Natural killer cell (primary cell): ENCODE measurements at regions not wholly inside any gene's neighbourhood (a gene's known extent, or its start where the extent isn't known, plus 50 kb on each side); places are given as distances from the start of the nearest gene placed in this dataset.

Experiments used
- ATAC-seq, 3 donors: fragments of 150-1000 bp in 2 of 3; fragments of 200-7000 bp in 1 of 3; cut with Tn5 transposase; 1 replicate in 1 of 3; 2 replicates in 2 of 3; pipeline ENCODE4 v1.10.0; 2021; ENCODE audit warnings: mild to moderate bottlenecking in 2 of 3, moderate library complexity in 2 of 3
- DNase-seq, 2 donors: peaks; one replicate each; pipeline versions ENCODE4 v3.0.0 to v3.0.0-alpha.2; 2013 to 2021; ENCODE audit warnings: mixed read lengths in 1 of 2
- H3K27ac ChIP-seq: one replicate; pipeline ENCODE4 v1.5.1; 2013; ENCODE audit warnings: mild to moderate bottlenecking, low read length
- H3K27me3 ChIP-seq: one replicate; pipeline ENCODE4 v1.6.1; 2013; ENCODE audit warnings: low read length; ENCODE audit not compliant: control insufficient read depth, insufficient read depth
- H3K36me3 ChIP-seq: one replicate; pipeline ENCODE4 v1.6.1; 2013; ENCODE audit warnings: low read length; ENCODE audit not compliant: control insufficient read depth, insufficient read depth
- H3K4me1 ChIP-seq: one replicate; pipeline ENCODE4 v1.6.1; 2013; ENCODE audit warnings: low read length; ENCODE audit not compliant: control insufficient read depth, insufficient read depth
- H3K4me3 ChIP-seq: one replicate; pipeline ENCODE4 v1.5.1; 2013; ENCODE audit warnings: low read length
- H3K9me3 ChIP-seq: one replicate; pipeline ENCODE4 v1.6.1; 2013; ENCODE audit warnings: low read length; ENCODE audit not compliant: control insufficient read depth, insufficient read depth
- H3K27ac Mint-ChIP-seq, 2 donors: one replicate each; pipeline ENCODE4 v1.8.0; 2022; ENCODE audit warnings: mild to moderate bottlenecking in 2 of 2, mixed read lengths in 2 of 2, moderate library complexity in 1 of 2
- H3K27me3 Mint-ChIP-seq, 2 donors: one replicate each; pipeline ENCODE4 v1.8.0; 2022; ENCODE audit warnings: low read depth in 2 of 2, mixed read lengths in 2 of 2
- H3K36me3 Mint-ChIP-seq: one replicate; pipeline ENCODE4 v1.8.0; 2022; ENCODE audit warnings: mixed read lengths
- H3K4me1 Mint-ChIP-seq, 2 donors: one replicate each; pipeline ENCODE4 v1.8.0; 2022; ENCODE audit warnings: mixed read lengths in 2 of 2
- H3K4me3 Mint-ChIP-seq: one replicate; pipeline ENCODE4 v1.8.0; 2022; ENCODE audit warnings: mild to moderate bottlenecking, moderate library complexity, mixed read lengths
- H3K9me3 Mint-ChIP-seq, 2 donors: one replicate each; pipeline ENCODE4 v1.8.0; 2022; ENCODE audit warnings: mixed read lengths in 2 of 2
- WGBS: methylation state at CpG from one replicate; pipeline ENCODE4 v1.1.7; 2013; ENCODE audit warnings: missing lambda C conversion rate; ENCODE audit not compliant: insufficient coverage; 5-methylcytosine and 5-hydroxymethylcytosine counted together
- intact Hi-C: fragments of 100-400 bp; cut with micrococcal nuclease; formaldehyde crosslinking; loops from one replicate; pipeline ENCODE4 v1.14.2; 2022
- TF ChIP-seq, protein P1 (sequence below): fragments of 200-600 bp; IDR thresholded peaks from one replicate; pipeline ENCODE4 v1.8.0; 2022; ENCODE audit warnings: antibody characterized with exemption

DNA sequence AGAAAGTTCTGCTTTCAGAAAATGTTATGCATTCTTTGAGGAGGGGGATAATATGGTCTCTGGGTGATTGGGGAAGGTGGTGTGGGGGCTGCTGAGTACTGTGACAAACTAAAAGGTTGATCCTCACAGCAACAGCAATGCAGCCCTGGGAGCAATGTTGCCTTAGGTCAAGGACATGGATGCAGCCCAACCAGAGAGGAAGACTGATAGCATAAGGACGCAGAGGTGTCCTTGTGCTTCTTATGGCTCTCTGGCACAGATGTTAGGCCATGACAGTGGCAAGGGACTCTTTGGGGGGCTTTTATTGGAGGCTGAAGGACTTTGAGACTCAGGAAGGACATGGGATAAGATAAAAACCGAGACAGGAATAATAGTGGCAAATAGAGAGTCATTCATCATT, 186.2 kb upstream of the PHACTR1 start:
- Histone ChIP-seq H3K27me3 (no peaks in the 10 kb centered on the region), H3K36me3 (no peaks in the 10 kb centered on the region), H3K4me3 (no peak overlapping the region), H3K27ac (no peak overlapping the region), H3K4me1 (no peaks in the 10 kb centered on the region), H3K9me3 (no peaks in the 10 kb centered on the region)
- H3K4me3 Mint-ChIP-seq: no peak overlapping the region
- ATAC-seq: no peak
- H3K27ac Mint-ChIP-seq: no peak overlapping the region
- H3K4me1 Mint-ChIP-seq: no peaks in the 10 kb centered on the region
- TF ChIP-seq, protein P1, sequence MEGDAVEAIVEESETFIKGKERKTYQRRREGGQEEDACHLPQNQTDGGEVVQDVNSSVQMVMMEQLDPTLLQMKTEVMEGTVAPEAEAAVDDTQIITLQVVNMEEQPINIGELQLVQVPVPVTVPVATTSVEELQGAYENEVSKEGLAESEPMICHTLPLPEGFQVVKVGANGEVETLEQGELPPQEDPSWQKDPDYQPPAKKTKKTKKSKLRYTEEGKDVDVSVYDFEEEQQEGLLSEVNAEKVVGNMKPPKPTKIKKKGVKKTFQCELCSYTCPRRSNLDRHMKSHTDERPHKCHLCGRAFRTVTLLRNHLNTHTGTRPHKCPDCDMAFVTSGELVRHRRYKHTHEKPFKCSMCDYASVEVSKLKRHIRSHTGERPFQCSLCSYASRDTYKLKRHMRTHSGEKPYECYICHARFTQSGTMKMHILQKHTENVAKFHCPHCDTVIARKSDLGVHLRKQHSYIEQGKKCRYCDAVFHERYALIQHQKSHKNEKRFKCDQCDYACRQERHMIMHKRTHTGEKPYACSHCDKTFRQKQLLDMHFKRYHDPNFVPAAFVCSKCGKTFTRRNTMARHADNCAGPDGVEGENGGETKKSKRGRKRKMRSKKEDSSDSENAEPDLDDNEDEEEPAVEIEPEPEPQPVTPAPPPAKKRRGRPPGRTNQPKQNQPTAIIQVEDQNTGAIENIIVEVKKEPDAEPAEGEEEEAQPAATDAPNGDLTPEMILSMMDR: no peak
- 63% methylated on average over 2 of the region's 2 CpGs for WGBS
- peaks cover 0 to 2% of the 10 kb centered on the region in 2 donors for H3K9me3 Mint-ChIP-seq
- DNase-seq: no peak
- no peaks in the 10 kb centered on the region for H3K36me3 Mint-ChIP-seq
- H3K27me3 Mint-ChIP-seq: peaks cover 0 to 11% of the 10 kb centered on the region in 2 donors
- intact Hi-C loops: no loop called here

DNA sequence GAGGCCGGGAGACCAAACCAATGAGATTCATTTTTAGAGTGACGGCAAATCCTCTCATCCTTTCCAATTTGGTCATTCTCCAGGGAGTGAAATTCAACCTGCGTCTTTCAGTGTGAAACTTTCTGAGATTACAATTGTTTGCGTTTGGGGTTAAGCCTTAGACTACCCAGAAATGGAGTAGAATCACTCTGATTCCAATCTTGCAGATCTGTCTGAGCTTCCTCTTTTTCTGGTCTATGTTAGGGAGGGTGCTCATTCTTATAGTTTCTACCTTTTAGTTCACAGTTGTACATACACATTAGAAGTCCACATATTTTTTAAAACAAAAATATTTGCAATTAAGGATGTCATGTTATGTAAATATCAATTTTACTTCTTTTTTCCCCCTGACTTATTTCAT, 183.0 kb upstream of the PHACTR1 start:
- Mint-ChIP-seq H3K27me3 (peaks cover 0 to 11% of the 10 kb centered on the region in 2 donors), H3K36me3 (no peaks in the 10 kb centered on the region), H3K4me3 (no peak overlapping the region), H3K4me1 (no peaks in the 10 kb centered on the region), H3K9me3 (peaks cover 0 to 2% of the 10 kb centered on the region in 2 donors), H3K27ac (no peak overlapping the region)
- Histone ChIP-seq H3K27me3 (no peaks in the 10 kb centered on the region), H3K36me3 (no peaks in the 10 kb centered on the region), H3K4me1 (no peaks in the 10 kb centered on the region), H3K27ac (no peak overlapping the region), H3K9me3 (no peaks in the 10 kb centered on the region), H3K4me3 (no peak overlapping the region)
- 64% methylated on average over 4 of the region's 4 CpGs for WGBS
- intact Hi-C loops: no loop called here
- DNase-seq (no peak), ATAC-seq (no peak)
- TF ChIP-seq, protein P1: no peak

DNA sequence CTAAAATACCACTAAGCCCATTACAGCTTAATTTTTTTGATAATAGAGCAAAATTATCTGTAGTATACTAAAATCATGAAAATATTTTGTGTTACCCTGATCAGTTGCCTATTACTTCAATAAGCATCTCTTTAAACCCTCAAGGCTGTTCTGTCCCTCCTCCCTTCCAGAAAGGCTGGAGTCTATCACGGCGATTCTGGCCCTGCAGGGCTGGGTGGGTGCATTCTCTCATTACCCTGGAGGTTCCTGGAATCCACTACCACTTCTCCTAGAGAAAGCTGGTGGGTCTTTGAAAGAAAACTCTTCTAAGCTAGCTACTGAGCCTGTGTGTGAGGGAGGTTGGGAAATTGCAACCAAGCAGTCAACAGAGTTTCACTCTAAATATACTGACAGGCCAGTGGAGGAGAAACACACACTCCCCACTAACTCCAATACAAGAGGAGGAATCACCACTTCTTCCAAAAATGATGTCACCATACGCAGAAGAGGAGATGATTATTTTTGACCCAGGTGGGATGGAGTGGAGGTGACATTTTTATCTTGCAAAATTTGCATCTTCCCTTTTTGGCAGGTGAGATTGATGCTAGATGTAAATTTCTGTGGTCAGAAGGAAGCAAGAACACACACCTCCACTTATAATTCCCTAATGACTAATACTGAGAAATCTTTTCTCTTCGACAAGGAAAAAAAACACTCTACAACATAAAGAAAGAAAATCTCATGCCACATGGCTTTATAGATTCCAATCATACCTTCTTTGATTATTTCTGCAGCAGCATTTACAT, 182.3 kb upstream of the PHACTR1 start:
- DNase-seq: no peak
- no peaks in the 10 kb centered on the region for H3K9me3 ChIP-seq
- no peaks in the 10 kb centered on the region for H3K27me3 ChIP-seq
- no peak overlapping the region for H3K4me3 ChIP-seq
- H3K36me3 ChIP-seq: no peaks in the 10 kb centered on the region
- H3K36me3 Mint-ChIP-seq: no peaks in the 10 kb centered on the region
- peaks cover 0 to 2% of the 10 kb centered on the region in 2 donors for H3K9me3 Mint-ChIP-seq
- H3K4me1 Mint-ChIP-seq: no peaks in the 10 kb centered on the region
- TF ChIP-seq, protein P1: no peak
- H3K4me1 ChIP-seq: no peaks in the 10 kb centered on the region
- peaks cover 0 to 11% of the 10 kb centered on the region in 2 donors for H3K27me3 Mint-ChIP-seq
- WGBS: 92% methylated on average over 3 of the region's 4 CpGs
- ATAC-seq: no peak
- no peak overlapping the region for H3K27ac Mint-ChIP-seq
- H3K4me3 Mint-ChIP-seq: no peak overlapping the region
- intact Hi-C loops: no loop called here
- H3K27ac ChIP-seq: no peak overlapping the region
